Stomach smooth muscle (tissue), 2 donors: ENCODE measurements at regions not wholly inside any gene's neighbourhood (a gene's known extent, or its start where the extent isn't known, plus 50 kb on each side); places are given as distances from the start of the nearest gene placed in this dataset.
A peak's percentile ranks its signal among the peaks of the same experiment; 100 is the strongest.

Experiments
- H3K27ac ChIP-seq: one replicate; pipeline ENCODE4 v1.7.0; 2013; ENCODE audit warnings: mild to moderate bottlenecking, low read length, inconsistent platforms
- H3K27me3 ChIP-seq, 2 donors: one replicate each; pipeline ENCODE4 v1.7.0; 2013; ENCODE audit warnings: low read length in 2 of 2; ENCODE audit not compliant: insufficient read depth in 2 of 2, control insufficient read depth in 1 of 2
- H3K36me3 ChIP-seq, 2 donors: one replicate each; pipeline ENCODE4 v1.7.0; 2013; ENCODE audit warnings: low read length in 2 of 2; ENCODE audit not compliant: control insufficient read depth in 2 of 2, insufficient read depth in 2 of 2
- H3K4me1 ChIP-seq: one replicate; pipeline ENCODE4 v1.7.0; 2013; ENCODE audit warnings: low read length; ENCODE audit not compliant: control insufficient read depth, insufficient read depth
- H3K4me3 ChIP-seq, 2 donors: one replicate each; pipeline ENCODE4 v1.7.0; 2013; ENCODE audit warnings: low read length in 2 of 2
- H3K9ac ChIP-seq, 2 donors: one replicate each; pipeline ENCODE4 v1.7.0; 2013; ENCODE audit warnings: low read length in 2 of 2, mild to moderate bottlenecking in 1 of 2
- H3K9me3 ChIP-seq, 2 donors: one replicate each; pipeline ENCODE4 v1.7.0; 2013; ENCODE audit warnings: low read length in 2 of 2; ENCODE audit not compliant: control insufficient read depth in 2 of 2
- donor health status: healthy.
- donor health status: Pancreatic carcinoma.

DNA sequence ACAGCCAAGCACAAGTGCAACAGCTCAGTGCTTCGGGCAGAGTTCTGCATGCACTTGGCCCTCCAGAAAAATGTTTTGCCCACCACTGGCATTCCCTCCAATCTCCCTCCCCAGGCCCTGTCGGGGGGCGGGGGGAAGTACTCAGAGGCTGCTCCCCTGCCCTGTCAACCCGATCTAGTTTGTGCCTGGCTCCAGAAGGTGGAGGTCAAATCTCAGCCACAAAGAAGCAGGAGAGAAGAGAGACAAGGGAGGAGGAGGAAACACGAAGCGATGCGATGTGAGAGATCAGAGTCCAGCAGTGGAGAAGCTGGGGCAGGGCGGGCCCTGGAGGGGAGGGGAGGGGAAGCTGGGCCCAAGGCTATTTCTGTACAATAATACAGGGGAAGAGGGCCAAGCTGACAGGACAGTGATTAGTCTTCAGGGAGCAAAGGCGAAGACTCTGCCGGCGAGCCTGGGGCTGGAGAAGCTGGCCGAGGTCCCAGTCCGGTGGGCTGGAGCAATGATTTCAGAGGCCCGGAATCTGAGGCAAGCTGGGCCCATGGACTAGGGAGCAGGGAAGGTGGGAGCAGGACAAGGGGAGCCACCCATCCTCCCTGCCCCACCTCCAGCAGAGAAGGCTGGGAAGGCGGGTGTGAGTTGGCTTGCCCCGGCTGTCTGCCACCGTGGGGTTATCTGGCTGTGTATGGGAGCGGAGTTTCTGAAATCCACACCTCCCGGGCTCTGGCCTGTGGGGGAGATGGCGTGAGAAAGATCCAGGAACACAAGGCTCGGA, 167.1 kb downstream of the EFNB1 start:
- H3K36me3 ChIP-seq = no peaks in the 10 kb centered on the region
- peaks cover 22% of the 10 kb centered on the region for H3K4me1 ChIP-seq
- peaks cover 0 to 21% of the 10 kb centered on the region in 2 donors for H3K27me3 ChIP-seq
- peak overlapping the region; percentile 12 to 29 for H3K4me3 ChIP-seq
- no peak overlapping the region for H3K27ac ChIP-seq
- no peaks in the 10 kb centered on the region for H3K9me3 ChIP-seq
- H3K9ac ChIP-seq = no peak overlapping the region

DNA sequence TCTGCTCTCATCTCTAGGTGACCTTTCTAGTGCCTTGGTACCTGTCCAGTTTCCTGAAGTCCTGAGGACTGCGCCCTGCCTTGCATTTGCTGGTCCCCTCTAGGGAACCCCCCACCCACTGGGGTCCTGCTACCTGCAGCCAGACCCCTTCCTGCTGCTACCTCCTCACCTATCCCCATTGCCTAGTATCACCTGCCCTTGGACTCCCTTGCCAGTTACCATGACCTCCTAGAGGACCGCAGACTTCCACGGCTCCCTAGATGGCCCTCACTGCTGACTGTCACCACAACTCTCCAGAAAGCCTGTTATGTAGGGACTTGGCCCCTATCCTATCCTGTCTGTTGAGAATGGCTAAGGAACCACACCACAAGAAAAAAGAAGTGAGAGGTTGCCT, 166.6 kb downstream of the EFNB1 start:
- Histone ChIP-seq H3K4me1 (peaks cover 24% of the 10 kb centered on the region), H3K9ac (no peak overlapping the region), H3K4me3 (peak overlapping the region in 1 of 2 donors; percentile 12), H3K27ac (no peak overlapping the region), H3K9me3 (no peaks in the 10 kb centered on the region), H3K27me3 (peaks cover 0 to 21% of the 10 kb centered on the region in 2 donors), H3K36me3 (no peaks in the 10 kb centered on the region)

DNA sequence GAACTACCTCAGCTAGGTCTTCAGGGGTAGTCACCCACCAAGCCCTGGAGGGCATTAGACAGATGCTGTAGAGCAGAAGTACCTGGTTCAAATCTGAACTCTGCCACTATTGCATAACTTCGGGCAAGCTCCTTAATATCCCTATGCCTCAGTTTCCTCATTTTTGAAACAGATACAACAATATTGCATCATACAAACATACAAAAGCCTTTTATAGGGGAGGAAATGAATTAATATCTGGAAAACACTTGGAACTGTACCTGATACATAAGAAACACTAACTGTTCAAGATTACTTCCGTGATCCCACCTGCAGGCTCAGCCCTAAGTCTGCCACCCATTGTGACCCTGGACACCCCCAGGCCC, 166.1 kb downstream of the EFNB1 start:
- Histone ChIP-seq H3K27me3 (peaks cover 0 to 21% of the 10 kb centered on the region in 2 donors), H3K4me3 (no peak overlapping the region), H3K27ac (no peak overlapping the region), H3K9me3 (no peaks in the 10 kb centered on the region), H3K36me3 (no peaks in the 10 kb centered on the region), H3K9ac (no peak overlapping the region), H3K4me1 (peaks cover 27% of the 10 kb centered on the region)

DNA sequence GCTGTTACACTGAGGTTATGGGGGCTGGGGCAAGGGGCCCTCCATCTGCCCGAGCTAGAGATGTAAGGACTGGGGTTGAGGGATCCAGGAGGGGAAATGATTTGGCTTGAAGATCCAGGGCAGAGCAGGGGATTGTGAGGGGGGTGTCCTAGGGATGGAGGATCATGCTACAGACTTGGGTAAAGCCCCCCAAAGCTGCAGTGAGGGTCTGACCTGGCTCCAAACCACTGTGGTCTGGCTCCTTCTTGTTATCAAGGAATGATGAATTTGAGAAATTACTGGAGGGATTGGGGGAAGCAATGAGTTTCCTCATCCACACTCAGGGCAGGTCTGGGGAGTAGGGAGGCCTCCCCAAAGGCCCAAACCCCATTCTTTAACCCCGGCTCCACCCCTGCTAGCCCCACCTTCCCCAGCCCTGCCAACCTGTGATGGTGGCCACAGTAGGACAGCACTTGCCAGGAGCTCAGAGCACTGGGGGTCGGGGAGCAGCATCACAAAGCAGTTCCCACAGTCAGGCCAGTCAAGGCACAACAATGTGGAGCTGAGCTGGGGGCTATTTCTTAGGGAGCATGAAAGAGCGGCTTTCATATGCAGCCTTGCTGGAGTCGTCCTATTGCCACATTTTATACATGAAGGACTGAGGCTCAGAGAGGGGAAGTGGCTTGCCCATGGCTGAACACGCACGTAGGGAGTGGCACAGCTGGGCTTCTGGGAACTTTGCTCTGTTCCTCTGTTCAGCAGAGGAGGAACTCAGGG, 165.5 kb downstream of the EFNB1 start:
- Histone ChIP-seq H3K9me3 (no peaks in the 10 kb centered on the region), H3K27me3 (peaks cover 0 to 21% of the 10 kb centered on the region in 2 donors), H3K4me3 (no peak overlapping the region), H3K27ac (no peak overlapping the region), H3K36me3 (no peaks in the 10 kb centered on the region), H3K4me1 (peaks cover 29% of the 10 kb centered on the region), H3K9ac (no peak overlapping the region)

DNA sequence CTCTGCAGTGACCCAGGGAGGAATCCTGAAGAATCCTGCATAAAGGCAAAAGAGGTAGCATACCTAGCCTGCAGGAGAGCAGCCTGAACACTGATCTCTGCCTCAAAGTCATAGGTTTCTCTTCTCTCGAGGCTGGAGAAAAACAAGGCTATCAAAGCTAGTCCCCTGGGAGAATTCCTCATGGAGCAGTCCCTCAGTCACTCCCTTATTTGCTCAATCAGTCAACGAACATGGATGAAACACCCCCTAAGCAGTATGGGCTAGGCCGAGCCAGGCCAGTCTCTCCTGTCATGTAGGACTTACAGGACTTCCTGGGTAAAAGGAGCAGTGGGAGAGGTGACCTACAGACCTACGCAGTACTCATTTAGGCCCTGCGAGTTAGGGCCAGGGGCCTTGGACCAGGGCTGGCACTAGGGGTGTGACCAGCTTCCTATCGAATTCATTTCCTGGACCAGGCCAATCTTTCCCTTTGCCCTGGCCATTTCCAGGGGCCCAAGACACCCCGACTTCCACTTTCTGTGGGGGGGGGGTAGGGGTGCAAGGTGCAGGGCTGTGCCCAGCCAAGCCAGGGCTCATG, 164.1 kb downstream of the EFNB1 start:
- Histone ChIP-seq H3K27me3 (peaks cover 0 to 13% of the 10 kb centered on the region in 2 donors), H3K36me3 (no peaks in the 10 kb centered on the region), H3K9ac (no peak overlapping the region), H3K27ac (no peak overlapping the region), H3K4me3 (no peak overlapping the region), H3K9me3 (no peaks in the 10 kb centered on the region), H3K4me1 (peaks cover 29% of the 10 kb centered on the region)

DNA sequence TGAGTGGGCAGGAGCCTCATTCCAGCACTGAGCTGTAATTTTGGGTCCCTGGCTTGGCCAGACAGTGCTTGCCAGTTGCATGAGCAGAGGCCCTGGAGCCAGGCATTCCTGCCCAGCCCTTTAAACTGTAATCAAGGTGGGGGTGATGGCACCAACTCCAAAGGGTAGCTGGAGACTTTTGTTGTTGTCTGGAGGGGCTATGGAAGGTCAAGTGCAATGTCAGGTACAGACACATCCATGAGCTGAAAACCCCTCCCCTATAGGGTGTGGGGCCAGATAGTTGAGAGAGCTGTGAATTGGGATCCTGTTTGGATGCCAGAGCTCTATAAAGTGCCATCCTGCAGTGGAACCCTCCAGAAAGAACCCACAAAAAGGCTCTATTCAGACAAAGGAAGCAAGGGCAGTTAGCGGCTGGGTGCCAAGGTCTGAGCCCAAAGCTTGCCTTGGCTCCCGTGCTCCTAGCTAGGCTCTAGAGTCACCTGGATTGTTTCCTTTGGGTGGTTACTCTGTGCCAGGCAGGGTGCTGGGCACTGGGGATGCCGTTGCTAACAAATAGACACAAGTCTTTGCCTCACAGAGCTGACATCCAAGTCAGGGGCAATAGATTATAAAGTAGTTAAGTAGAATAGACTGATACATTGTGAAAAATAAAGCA, 163.0 kb downstream of the EFNB1 start:
- H3K4me3 ChIP-seq = no peak overlapping the region
- H3K27me3 ChIP-seq = peaks cover 0 to 16% of the 10 kb centered on the region in 2 donors
- H3K9ac ChIP-seq = no peak overlapping the region
- H3K9me3 ChIP-seq = no peaks in the 10 kb centered on the region
- no peaks in the 10 kb centered on the region for H3K36me3 ChIP-seq
- no peak overlapping the region for H3K27ac ChIP-seq
- peaks cover 24% of the 10 kb centered on the region for H3K4me1 ChIP-seq

DNA sequence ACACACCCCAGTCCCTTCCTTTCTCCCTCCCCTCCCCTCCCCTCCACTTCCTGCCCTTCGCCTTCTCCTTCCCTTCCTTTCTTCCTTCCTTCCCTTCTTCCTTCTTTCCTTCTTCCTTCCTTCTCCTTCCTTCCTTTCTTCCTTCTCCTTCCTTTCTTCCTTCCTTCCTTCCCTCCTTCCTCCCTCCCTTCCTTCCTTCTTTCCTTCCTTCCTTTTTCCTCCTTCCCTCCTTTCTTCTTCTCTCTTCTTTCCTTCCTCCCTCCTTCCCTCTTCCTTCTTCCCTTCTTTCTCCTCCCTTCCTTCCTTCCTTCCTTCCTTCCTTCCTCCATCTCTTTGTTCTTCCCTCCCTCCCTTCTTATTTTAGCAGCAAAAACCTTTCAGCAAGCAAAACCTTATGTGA, 162.1 kb downstream of the EFNB1 start:
- Histone ChIP-seq H3K36me3 (no peaks in the 10 kb centered on the region), H3K4me1 (peaks cover 18% of the 10 kb centered on the region), H3K9ac (no peak overlapping the region), H3K4me3 (no peak overlapping the region), H3K27ac (no peak overlapping the region), H3K9me3 (no peaks in the 10 kb centered on the region), H3K27me3 (peaks cover 0 to 12% of the 10 kb centered on the region in 2 donors)

DNA sequence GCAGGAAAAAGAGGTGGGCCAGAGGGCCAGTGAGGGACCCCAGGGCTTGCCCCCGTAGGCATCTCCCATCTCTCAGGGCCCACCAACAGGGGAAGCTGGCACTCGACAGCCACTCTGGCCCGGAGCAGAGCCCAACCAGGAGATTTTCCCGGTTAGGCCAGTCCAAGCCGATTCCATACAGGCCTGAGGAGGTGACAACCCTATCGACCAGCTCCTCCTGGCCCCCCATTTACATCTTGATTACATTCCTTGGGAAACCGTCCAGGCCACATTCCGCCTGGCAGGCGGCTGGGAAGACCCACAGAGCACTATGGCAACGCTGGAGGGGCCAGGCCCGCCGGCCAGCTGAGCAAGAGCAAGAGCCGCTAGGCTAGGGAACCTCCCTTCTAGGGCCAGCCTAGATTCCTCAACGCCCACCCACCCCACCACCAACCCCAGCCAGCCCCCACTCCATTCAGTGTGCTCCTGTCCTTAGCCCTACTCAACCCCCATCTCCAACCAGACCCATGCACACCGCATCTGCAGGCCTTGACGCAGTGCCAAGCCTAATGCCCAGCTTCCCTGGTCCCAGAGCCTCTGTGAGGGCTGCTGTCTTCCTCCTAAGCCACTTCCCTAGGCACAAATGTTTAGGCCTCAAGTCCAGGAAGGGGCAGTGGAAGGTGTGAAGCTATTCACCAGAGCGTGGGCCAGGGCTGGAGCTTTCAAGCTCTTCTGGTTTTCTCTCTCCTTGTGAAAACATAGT, 161.2 kb downstream of the EFNB1 start:
- H3K9me3 ChIP-seq = no peaks in the 10 kb centered on the region
- H3K27ac ChIP-seq = peak overlapping the region; percentile 24
- H3K27me3 ChIP-seq = peaks cover 0 to 15% of the 10 kb centered on the region in 2 donors

DNA sequence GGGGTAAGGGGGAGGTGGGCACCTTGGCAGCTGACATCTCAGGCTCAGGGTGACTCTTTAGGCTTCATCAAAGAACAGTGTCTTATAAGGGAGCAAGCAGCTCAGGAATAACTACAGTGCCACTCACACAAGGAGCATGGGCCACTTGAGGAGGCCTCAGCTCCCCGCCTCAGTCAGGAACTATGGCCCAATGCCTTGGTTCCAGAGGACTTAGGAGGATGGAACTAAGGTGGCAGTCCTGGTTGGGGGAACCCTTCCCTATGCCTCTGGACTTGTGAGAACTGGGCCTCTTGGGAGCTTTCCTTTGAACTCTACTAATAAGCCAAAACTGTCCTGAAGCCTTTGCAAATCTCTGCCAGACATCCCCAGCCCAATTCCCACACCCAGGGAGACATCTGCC, 160.6 kb downstream of the EFNB1 start:
- H3K9ac ChIP-seq = no peak overlapping the region
- H3K27me3 ChIP-seq = peaks cover 0 to 13% of the 10 kb centered on the region in 2 donors
- H3K27ac ChIP-seq = peak overlapping the region; percentile 24
- H3K4me1 ChIP-seq = peaks cover 10% of the 10 kb centered on the region
- no peaks in the 10 kb centered on the region for H3K9me3 ChIP-seq
- no peak overlapping the region for H3K4me3 ChIP-seq
- H3K36me3 ChIP-seq = no peaks in the 10 kb centered on the region

More for the DNA sequence above, 161.2 kb downstream of the EFNB1 start:
- H3K9ac ChIP-seq = no peak overlapping the region
- no peaks in the 10 kb centered on the region for H3K36me3 ChIP-seq
- no peak overlapping the region for H3K4me3 ChIP-seq
- H3K4me1 ChIP-seq = peaks cover 10% of the 10 kb centered on the region

DNA sequence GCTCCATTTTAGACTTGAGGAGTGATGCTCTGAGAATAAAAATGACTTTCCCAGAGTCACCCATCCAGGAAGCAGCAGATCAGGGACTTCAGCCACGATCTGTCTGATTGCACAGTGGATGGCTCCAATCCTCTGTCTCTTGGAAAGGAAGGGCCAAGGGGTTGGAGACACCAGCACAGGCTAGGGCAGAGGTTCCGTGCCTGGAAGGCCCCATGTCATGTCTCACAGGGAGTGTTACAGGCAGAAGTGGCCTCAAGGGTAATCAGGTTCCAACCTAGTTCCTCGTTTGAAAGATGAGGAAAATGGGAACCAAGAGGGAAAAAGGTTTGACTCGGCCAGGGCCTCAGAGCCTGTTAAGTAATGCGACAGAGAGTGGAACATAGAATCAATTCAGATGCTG, 160.0 kb downstream of the EFNB1 start:
- Histone ChIP-seq H3K9me3 (no peaks in the 10 kb centered on the region), H3K27ac (no peak overlapping the region), H3K9ac (no peak overlapping the region), H3K27me3 (peaks cover 0 to 11% of the 10 kb centered on the region in 2 donors), H3K4me1 (peaks cover 7% of the 10 kb centered on the region), H3K36me3 (no peaks in the 10 kb centered on the region), H3K4me3 (no peak overlapping the region)
